SU-DHL-6 (cell line): ENCODE measurements at regions not wholly inside any gene's neighbourhood (a gene's known extent, or its start where the extent isn't known, plus 50 kb on each side); places are given as distances from the start of the nearest gene placed in this dataset.

Experiments used
- CTCF ChIP-seq: fragments of 200-600 bp; sonication (generic); IDR thresholded peaks from one replicate; pipeline ENCODE4 v1.5.1; 2017; ENCODE audit warnings: antibody characterized with exemption, mild to moderate bottlenecking, low read length, moderate library complexity; ENCODE audit not compliant: insufficient read depth, poor library complexity, severe bottlenecking
- EZH2phosphoT487 ChIP-seq: fragments of 200-600 bp; sonication (generic), shearing (Covaris generic); conservative IDR thresholded peaks from 2 replicates; pipeline ENCODE4 v1.6.1; 2018; ENCODE audit warnings: mild to moderate bottlenecking, antibody characterized with exemption, low read length, moderate library complexity, mixed read lengths

- TF ChIP-seq CTCF (no peak), EZH2phosphoT487 (no peak)
Observed at GRCh38 chr4:177740563-177740962, 298.3 kb upstream of the AGA start.
